Muscle of arm (tissue), 1 donor: ENCODE measurements at regions not wholly inside any gene's neighbourhood (a gene's known extent, or its start where the extent isn't known, plus 50 kb on each side); places are given as distances from the start of the nearest gene placed in this dataset.
"Not testable (repeated sequence)": the region's sequence is repeated elsewhere in the genome, so short reads cannot be mapped to it uniquely, and the experiment has no call there.

ENCODE experiments used
- DNase-seq: peaks from one replicate; pipeline ENCODE4 v3.0.0-alpha.2; 2013

DNA sequence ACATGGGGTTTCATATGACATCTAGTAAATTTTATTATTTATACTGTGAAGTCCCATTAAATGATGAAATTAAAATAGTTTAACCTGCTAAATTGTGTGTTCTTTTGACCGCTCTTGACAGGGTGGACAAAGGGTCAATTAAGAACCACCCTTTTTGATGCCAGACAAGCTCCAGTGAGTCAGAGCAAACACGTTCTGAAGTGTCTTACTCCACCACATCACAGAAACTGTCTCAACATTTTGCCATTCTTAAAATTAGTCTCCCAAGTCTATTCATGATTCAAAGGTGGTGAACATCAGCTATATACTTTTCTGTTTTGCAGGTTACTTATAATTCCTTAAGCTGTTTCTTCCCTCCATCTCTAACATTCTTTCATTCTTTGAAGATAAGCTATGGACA lies 142.1 kb downstream of the SPATA31A6 start:
- not testable (repeated sequence) for DNase-seq

DNA sequence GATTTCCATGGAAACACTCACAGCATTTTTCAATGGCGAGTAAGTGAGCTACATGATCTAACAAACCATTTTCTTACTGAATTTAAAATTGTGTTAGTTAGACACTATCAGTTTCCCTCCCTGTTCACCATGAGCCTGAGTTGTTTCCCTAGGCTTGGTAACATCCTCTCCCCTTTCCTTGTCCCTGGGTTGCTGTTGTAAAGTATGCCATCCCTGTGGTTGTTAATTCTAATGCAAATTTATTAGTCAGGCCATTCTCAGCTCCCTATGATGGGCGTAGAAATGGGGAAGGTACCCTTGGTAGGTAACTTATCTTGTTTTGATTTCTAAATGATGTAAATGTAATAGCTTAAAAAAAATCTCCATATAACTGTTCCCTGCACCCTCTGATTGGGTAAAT lies 143.0 kb downstream of the SPATA31A6 start:
- DNase-seq = not testable (repeated sequence)

DNA sequence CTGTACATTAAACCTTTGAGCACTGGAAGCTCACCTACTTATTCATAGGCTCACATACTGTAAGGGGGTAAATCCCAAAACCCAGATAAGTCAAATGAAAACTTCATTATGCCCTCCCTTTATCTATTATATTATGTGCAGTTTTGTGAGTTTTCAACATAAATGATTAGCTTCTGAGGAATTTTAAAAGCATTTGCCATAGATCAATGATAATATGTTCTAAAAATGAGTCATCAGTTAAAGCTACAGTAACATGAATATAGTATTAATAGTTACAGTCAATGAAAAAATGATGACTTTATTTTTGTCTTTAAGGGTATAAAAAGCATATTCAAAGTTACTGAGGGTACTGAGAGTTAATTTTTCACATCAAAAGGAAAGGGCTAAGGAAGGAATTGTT lies 151.9 kb downstream of the SPATA31A6 start:
- not testable (repeated sequence) for DNase-seq

DNA sequence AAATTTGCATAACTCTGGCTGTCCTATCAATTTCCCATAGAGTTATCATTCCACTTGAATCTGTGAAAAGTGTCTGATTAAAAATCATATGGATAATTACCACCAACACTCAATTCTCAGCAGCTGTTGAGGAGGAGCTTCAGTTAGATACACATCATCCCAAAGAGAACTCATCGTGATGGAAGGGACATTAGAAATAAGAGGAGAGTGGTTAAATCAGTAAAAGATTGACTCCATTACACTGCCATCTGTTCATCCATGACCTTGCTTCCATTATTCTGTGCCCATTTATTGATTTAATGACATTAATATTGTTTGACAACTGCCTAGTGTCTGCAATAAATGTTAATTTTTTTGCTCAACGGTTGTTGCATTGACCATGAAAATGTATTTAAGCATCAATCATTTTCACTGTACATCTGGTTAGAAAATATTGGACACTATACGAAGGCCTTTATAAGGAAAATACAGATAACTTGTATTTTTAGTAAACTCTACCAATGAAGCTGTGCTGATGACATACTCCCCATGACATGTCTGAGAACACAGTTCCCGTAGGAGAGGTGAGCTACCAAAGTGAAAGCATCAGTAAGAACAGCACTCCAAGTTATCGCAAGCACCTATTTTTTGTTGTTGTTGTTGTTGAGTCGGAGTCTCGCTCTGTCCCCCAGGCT lies 152.7 kb downstream of the SPATA31A6 start:
- DNase-seq = not testable (repeated sequence)

DNA sequence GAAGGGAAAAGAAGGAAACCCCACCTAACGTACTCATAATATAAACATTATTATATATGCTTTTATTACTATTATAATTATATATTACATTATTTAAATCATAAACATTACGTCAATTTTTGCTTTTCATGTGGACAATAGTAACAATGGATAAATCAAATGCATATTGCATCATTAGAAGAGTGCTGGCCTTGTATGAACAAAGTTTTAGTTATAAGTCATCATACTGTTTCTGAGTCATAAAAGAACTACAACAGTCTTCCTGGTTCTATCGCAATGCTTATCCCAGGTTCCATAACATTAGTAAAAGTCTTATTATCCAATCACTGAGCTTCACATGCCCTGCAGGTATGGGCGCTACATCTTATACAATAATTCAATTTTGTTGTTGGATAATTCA lies 154.8 kb downstream of the SPATA31A6 start:
- DNase-seq = not testable (repeated sequence)

DNA sequence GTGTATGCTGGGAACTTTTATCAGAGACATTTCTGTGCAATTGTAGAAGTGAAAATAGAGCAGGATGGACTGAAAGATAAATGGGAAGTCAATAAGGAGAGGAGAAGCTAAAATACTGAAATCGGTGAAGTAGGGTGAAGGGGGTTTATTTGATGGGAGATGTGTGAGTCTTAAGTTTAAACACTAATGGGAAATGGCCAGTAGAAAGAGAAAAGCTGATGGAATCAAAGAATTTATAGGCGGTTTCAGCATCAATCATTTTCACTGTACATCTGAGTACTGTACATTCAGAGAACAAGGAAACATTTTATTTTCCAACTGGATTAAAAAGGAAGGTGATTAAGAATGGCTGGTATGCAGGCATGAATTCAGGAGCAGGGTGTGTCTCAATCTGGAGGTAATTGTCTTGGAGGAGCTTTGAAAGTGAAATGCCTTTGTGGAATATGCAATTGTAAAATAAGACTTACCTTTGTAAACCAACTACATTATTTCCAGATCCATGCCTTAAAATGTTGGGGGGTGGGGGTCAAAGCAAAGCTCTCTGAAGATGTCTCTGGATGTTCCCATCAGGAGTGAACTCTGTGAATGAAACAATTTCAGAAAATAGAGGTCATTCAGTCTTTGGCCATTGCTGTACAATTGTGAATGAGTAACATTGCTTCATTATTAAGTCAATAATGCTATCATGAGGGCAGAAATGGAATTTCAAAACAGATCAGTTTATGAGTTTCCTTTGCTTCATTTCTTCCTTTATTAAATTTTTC lies 156.4 kb downstream of the SPATA31A6 start:
- DNase-seq = not testable (repeated sequence)

DNA sequence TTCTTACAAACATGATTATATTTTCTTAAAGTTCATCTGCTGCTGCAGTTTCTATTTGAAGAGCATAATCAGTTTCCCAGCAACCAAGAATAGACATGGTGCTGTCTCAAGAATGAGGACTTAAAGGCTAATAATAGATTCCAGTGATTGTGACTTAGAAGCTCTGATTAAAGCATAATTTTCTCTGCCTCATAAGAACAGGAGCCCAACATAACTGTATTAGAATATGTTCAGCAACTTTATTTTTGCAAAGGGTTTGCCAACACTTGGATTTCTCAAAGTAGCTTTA lies 156.9 kb downstream of the SPATA31A6 start:
- not testable (repeated sequence) for DNase-seq

DNA sequence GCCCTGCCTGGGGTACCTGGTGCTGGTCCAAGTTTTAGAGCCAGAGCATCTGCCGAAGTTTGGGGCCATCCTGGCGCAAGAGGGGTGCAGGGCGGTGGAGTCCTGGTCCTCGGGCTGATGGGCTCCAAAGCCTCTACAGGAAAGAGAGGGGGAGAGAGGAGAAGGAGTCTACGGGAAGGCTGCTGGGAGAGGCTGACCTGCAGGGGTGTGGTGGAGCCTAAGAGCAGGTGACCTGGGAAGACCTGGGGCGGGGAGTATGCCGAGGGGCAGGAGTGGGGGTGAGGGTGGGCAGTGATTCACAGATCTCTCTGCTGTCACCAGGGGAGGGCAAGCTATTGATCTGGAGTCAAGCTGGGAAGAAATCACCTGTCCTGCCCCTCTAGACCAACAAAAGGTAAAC lies 158.4 kb downstream of the SPATA31A6 start:
- not testable (repeated sequence) for DNase-seq

DNA sequence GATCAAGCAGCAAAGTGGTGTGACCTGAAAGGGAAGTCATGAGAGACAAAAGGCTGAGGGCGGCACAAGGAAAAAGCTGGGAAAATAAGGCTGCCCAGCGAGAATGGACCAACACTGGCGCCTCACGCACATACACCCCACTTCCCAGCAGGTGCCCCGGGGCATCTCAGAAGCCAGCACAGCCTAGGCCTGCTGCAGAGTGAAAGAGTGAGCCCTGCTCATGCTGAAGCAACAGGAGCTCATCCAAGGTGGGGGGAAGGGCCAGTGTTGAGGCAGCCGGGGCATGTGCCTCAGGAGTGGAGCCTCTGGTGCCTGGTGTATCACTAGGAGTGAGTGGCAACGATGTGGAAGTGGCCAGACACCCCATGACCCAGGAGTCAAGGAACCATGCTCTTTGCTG lies 158.8 kb downstream of the SPATA31A6 start:
- DNase-seq = not testable (repeated sequence)

DNA sequence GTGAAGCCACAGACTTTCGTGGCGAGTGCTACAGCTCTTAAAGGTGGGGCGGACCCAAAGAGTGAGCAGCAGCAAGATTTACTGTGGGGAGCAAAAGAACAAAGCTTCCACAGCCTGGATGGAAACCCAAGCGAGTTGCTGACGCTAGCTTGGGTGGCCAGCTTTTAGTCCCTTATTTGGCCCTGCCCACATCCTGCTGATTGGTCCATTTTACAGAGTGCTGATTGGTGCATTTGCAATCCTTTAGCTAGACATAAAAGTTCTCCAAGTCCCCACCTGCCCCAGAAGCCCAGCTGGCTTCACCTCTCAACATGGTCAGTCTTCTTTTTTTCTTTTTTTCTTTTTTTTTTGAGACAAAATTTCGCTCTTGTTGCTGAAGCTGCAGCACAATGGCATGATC lies 161.0 kb downstream of the SPATA31A6 start:
- DNase-seq = not testable (repeated sequence)

DNA sequence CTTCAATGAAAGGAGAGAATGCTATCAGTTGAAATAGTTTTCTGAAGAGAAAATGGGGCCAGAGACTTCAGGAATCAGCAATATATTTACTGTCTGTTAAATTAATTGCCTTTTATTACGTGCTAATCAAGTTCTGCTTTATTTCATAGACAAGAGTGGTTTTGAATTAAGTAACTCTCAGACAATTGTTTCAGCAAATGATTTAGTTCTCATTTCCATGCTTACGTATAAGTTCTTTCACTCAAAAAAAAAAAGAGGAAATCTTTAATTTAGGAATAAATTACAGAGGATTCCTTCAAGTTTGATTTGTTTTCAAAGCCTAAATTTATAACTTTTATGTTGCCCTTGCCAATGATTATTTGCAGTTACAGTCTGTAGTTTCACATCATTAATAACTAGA lies 163.5 kb downstream of the SPATA31A6 start:
- not testable (repeated sequence) for DNase-seq

DNA sequence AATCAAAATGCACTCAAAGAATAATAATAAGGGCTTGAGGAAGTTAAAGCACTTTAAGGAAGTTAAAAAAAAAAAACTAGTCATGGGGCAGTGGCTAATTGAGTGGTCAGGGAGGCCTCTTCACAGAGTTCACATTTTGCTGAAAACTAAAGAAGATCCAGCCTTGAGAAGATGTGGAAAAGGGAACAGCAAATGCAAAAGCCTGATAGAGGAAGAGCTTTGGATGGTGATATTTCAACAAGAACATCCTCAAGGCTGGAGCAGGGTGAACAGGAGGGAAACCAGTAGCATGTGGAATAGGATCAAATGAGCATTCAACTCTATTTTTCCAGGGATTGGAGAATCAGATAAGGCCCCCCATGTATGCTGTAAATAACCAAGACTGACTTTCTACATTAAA lies 165.7 kb downstream of the SPATA31A6 start:
- DNase-seq = not testable (repeated sequence)

DNA sequence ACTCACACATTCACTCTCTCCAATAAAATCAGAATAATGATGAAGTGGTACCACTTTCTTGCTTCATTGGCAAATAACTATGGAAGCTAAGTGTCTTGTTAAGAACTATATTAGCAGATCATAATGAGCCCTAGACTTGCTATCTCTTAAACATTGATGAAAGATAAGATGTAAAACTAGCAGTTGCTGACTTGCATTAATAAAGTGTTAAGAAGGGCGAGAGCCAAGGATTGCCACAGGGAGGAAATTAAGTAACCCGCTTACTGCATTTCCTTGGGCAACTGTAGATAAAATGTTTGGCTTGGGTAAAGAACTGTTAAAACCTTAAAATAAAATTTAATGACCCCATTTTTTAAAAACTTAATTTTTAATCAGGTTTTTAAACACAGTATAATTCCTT lies 167.0 kb downstream of the SPATA31A6 start:
- DNase-seq = not testable (repeated sequence)

DNA sequence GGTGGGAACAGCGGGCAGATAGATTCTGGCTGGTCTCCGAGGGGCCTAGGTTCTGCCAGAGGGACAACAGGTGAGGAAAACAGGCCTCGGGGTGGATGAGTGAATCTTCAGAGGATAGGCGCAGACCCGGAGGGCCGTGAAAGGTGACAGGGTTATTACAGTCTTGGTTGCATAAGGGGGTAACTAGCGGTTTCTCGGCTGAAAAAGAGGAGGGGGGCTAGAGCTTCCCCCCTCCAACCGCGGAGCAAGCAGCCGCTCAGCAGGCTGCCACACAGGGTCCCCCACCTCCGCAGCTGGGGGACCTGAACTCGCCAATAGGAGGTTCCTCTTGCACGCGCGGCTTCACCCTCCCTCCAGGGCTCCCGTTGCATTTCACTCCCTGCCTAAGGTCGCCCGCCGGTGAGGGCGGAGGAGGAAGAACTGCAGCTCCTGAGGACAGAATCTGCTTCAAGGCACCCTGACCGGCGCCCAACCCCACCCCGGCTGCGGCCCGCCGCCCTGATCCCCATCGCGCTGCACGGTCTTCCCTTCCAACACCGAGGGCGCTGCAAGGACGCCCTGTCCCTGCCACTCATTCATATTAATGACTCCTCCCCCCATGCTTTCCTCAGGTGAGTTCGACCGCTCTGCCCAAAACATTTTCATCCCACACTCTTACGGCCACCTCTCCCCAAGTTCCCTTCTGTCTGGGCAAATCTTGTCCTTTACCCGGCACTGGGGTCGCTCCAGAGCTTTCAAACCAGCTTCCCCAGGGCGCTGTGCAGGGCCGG lies 174.3 kb downstream of the SPATA31A6 start:
- not testable (repeated sequence) for DNase-seq

DNA sequence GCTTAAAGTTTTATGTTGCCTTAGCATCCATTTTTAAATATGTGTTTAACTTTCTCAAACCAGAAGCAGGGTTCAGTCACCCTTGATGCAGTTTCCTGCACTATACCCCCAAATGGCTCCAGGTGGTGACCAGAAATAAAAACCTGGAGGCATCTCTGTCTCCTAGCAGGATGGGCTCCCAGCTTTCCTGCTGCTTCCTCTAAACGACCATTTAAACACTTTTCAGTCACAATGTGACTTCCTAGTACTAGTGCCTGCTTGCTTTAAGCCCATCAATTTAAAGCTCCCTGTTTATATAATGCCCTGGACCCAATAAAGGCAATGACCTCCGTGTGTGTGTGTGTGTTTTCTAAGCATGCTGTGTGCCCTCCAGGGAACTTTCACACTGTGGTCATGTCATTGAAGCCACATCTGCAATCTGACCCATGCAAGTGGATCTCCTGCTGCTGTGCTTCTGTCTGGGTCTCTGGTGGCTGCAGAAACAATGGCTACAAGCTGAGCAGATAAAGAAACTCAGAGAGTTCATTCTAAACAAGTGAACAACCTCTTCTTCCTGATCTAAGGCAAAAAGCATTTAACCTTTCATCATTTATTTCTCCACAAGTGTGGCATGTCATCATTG lies 175.3 kb downstream of the SPATA31A6 start:
- not testable (repeated sequence) for DNase-seq

DNA sequence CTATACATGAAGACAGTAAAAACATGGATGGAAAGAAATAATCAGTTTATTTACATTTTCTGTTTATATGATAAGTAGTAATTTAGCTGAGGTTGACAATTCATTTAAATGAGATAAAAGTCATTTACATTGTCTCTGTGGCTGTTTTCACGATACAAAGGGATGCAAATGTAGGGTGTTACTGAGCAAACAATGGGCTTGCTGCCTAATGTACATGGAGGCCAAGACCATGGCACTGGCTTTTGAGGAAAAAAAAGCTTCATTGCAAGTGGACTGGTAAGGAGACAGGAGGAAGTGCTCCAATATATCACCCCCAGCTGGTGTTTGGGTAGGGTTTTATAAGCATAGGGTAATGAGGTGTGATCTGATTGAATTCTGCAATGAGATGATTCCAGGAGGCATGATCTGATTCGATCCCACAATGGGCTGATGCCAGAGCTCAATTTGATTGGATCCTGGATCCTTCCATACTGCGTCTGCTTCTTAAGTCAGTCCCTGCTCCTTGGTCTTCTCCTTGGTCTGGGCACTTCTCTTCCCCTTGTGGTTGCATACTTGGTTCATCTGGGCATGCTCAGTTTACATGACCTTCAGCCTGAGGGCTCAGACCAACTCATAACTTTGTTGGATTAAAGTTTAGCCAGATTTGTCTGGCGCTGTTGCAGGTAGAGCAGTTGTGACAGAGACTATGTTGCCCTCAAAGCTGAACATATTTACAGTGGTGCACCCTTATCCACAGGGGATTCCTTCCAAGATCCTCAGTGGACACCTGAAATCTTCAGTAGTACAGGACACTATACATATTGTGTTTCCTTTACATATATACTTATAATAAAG lies 181.2 kb downstream of the SPATA31A6 start:
- not testable (repeated sequence) for DNase-seq

DNA sequence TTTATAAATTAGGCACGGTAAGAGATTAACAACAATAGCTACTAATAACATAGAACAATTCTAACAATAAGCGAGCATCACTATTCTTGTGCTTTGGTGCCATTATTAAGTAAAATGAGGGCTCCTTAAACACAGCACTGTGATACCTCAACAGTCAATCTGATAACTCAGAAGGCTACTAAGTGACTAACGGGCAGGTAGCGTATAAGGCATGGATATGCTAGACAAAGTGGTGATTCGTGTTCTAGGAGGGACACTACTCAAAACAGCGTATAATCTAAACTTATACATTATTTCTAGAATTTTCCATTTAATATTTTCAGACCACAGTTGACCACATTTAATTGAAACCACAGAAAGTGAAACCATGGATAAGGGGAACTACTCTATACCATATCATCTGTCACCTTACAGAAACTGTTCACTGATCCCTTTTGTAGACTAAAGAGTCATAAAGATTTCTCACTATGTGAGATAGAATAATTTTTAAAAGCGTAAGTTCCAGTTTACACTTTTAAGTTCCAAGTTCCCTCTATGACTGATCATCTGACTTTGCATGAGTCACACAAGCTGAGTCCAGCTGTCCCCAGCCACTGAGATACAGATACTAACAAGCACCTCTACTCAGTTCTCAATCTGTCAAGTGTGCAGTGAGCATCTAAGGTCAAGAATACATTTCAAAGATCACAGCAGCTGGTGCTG lies 181.9 kb downstream of the SPATA31A6 start:
- not testable (repeated sequence) for DNase-seq

DNA sequence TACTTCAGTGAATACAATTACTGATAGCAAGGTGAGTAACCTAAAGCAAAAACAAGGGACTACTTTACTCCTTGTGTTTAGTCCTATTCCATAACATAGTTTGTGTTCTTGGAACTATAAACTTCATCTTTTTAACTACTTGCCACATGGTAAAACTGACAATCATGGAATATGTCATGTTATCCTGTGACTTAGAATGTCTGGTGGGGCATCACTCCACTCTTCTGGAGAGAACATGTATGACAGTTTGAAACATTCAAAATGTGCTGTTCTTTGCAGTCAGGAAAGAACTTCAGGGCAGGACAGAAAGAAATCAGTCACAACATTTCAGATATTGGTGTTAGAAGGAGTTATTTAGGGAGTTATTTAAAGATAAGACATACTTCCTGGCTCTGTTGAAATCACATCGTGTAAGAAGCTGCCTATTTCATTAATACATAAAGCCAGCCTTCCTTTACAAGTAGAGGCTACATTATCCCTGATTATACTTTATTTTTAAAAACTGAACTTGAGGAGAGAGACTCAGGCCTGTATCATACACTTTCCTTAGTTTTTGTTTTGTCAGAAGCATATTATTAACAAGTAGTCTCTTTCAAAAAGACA lies 184.9 kb downstream of the SPATA31A6 start:
- not testable (repeated sequence) for DNase-seq

DNA sequence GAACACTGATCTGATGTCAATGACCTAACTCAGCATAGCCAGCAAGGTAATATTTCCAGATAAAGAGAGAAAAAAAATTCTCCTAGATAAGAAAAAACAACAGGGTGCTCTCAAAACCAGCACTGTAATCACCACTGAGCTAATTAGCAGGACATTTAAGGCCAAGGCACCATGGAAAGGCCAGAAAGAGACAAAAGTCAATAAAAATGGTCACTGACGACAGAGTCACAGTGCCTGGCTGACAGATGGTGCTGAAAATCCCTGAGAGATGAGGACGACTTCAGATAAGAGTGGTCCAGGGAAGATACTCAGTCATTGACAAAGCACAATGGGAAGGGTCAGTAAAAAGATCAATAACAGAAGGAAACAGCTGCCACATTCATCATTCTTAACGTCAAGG lies 186.7 kb downstream of the SPATA31A6 start:
- DNase-seq = not testable (repeated sequence)

DNA sequence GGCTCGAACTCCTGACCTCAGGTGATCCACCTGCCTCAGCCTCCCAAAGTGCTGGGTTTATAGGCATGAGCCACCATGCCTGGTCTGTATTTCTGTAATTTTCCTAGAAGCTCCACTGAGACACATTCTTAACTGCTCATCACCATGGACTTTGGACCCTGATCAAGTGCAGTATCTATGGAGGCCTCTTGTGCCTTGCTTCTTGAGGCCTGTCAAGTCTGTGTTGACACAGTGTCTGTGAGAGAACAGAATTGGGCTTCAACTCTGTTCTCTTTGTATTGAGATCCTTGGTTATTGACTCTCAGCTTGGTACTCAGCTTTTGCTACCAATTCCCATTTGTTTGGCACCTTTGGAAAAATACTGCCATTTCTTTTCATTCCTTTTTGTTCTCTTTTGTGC lies 188.0 kb downstream of the SPATA31A6 start:
- DNase-seq = not testable (repeated sequence)
